Stimulated activated naive CD4-positive, alpha-beta T cell treated with Interleukin-2 at 50 U/mL for 16 hours (primary cell): ENCODE measurements at regions not wholly inside any gene's neighbourhood (a gene's known extent, or its start where the extent isn't known, plus 50 kb on each side); places are given as distances from the start of the nearest gene placed in this dataset.
"Not testable (repeated sequence)": the region's sequence is repeated elsewhere in the genome, so short reads cannot be mapped to it uniquely, and the experiment has no call there.

Experiments used
- DNase-seq: peaks from one replicate; lab custom pipeline; 2025; lab: John Stamatoyannopoulos, UW

GRCh38 chr7:35971133-35971891 is 170.5 kb downstream of the SEPTIN7 start:
- no peak for DNase-seq

GRCh38 chr7:35975851-35976454 is 175.1 kb downstream of the SEPTIN7 start:
- DNase-seq, result peak; percentile 16

GRCh38 chr7:35978816-35979640 is 174.0 kb upstream of the EEPD1 start:
- not testable (repeated sequence) for DNase-seq

- no peak for DNase-seq
Measured at GRCh38 chr7:35982600-35982999, 170.5 kb upstream of the EEPD1 start.

- DNase-seq, result no peak
Measured at GRCh38 chr7:35983626-35984025, 169.4 kb upstream of the EEPD1 start.

GRCh38 chr7:35985126-35985754 is 167.8 kb upstream of the EEPD1 start:
- DNase-seq, result peak; percentile 71

GRCh38 chr7:35987016-35987415 is 166.0 kb upstream of the EEPD1 start:
- no peak for DNase-seq

GRCh38 chr7:35988105-35988504 is 164.9 kb upstream of the EEPD1 start:
- DNase-seq, result no peak

- no peak for DNase-seq
Measured at GRCh38 chr7:35988818-35989217, 164.2 kb upstream of the EEPD1 start.

GRCh38 chr7:35991511-35992232 is 161.4 kb upstream of the EEPD1 start:
- peak; percentile 44 for DNase-seq

GRCh38 chr7:35992436-35992835 is 160.6 kb upstream of the EEPD1 start:
- DNase-seq, result no peak

- DNase-seq, result no peak
Measured at GRCh38 chr7:35993113-35993512, 159.9 kb upstream of the EEPD1 start.

- no peak for DNase-seq
Measured at GRCh38 chr7:35993676-35994606, 159.1 kb upstream of the EEPD1 start.

GRCh38 chr7:35995334-35995733 is 157.7 kb upstream of the EEPD1 start:
- DNase-seq, result no peak

GRCh38 chr7:35998481-35998880 is 154.6 kb upstream of the EEPD1 start:
- no peak for DNase-seq

- DNase-seq, result no peak
Measured at GRCh38 chr7:36001546-36001945, 151.5 kb upstream of the EEPD1 start.

- DNase-seq, result no peak
Measured at GRCh38 chr7:36002900-36003299, 150.2 kb upstream of the EEPD1 start.

GRCh38 chr7:36003343-36003742 is 149.7 kb upstream of the EEPD1 start:
- no peak for DNase-seq

GRCh38 chr7:36005293-36005692 is 147.8 kb upstream of the EEPD1 start:
- no peak for DNase-seq

GRCh38 chr7:36005876-36006275 is 147.2 kb upstream of the EEPD1 start:
- DNase-seq, result no peak
